DMS153 treated with DMSO at 0.1 percent for 48 hours (cell line): ENCODE measurements at regions not wholly inside any gene's neighbourhood (a gene's known extent, or its start where the extent isn't known, plus 50 kb on each side); places are given as distances from the start of the nearest gene placed in this dataset.
A peak's percentile ranks its signal among the peaks of the same experiment; 100 is the strongest.
"Not testable (repeated sequence)": the region's sequence is repeated elsewhere in the genome, so short reads cannot be mapped to it uniquely, and the experiment has no call there.

Source experiments
- DNase-seq: peaks from one replicate; lab custom pipeline; 2025; ENCODE audit not compliant: unreplicated experiment; lab: John Stamatoyannopoulos, UW

- DNase-seq = no peak
Observed at GRCh38 chr13:54999399-54999907, 1970.8 kb downstream of the OLFM4 start.

- no peak for DNase-seq
Observed at GRCh38 chr13:55000043-55000442, 1971.4 kb downstream of the OLFM4 start.

- no peak for DNase-seq
Observed at GRCh38 chr13:55000844-55001243, 1972.2 kb downstream of the OLFM4 start.

DNA sequence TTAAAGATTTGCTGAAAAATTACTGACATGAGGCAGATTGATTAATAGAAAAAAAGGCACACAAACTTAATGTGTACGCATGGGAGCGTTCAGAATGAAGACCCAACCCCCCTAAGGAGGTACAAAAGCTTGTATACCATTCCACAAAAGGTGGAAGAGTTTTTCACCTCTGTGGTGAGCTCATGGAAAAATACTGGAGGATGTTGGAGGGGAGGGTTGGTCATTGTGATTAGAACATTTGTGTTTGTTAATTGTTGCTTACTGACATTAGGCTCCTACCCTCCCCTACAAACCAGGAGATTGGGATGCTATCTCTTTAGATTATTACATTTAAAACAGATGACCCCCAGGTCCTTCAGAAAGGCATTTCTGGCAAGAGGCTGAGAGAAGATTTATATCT lies 1973.3 kb downstream of the OLFM4 start:
- DNase-seq = no peak

- DNase-seq = no peak
Observed at GRCh38 chr13:55007681-55008080, 1979.1 kb downstream of the OLFM4 start.

DNA sequence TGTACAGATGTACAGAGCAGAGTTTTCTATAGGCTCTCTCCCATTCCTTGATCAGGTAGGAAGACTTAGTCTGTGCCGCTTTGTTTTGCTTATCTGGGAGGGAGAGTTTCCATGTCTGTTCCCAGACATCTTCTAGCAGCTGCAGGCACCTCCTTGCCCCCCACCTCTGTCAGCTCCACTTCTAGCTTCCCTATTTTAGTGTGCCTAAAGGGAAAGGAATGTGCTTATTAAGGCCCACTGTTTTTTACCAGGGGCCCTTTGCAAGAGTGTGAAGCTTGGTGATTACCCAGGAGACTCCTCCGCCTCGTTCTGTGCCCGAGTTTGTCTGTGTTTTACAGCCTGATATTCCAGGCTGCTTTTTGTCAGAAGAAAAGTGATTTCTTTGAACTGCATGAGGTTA lies 1984.4 kb downstream of the OLFM4 start:
- DNase-seq = no peak

DNA sequence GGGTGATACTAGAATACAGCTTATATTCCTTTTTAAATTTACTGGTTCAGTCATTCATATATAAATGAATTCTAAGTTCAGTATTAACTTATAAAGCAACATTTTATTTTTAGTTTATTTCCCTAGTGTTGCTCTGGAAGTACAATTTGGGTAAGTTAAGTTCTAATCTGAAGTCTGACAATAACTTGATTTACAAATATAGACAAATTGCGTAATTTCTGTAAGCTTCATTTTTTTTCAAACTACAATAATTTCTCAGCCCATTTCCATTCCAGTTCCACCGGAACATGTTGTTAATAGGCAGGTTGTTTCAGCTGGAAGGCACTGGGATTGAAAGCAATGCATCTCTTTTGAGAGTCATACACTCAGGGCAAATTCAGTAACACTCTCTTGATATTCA lies 2000.7 kb downstream of the OLFM4 start:
- no peak for DNase-seq

DNA sequence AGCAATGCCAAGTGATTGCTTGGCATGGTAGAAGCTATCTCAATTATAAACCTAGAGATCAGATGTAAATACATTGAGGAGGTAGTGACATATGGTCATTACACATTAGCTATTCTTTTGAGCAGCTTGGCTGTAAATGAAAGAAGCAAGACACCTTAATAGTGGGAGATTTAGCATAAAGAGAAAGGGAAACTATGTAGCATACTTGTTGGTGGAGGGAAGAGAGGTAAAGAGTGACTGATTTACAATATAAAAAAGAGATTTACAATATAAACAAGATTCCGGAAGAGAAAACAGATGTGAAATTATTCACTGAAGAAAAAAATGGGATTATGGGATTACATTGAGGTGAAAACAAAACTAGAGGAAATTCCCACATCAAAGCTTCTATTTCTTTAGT lies 2009.6 kb downstream of the OLFM4 start:
- no peak for DNase-seq

- DNase-seq = not testable (repeated sequence)
Observed at GRCh38 chr13:55053891-55054550, 2025.4 kb downstream of the OLFM4 start.

DNA sequence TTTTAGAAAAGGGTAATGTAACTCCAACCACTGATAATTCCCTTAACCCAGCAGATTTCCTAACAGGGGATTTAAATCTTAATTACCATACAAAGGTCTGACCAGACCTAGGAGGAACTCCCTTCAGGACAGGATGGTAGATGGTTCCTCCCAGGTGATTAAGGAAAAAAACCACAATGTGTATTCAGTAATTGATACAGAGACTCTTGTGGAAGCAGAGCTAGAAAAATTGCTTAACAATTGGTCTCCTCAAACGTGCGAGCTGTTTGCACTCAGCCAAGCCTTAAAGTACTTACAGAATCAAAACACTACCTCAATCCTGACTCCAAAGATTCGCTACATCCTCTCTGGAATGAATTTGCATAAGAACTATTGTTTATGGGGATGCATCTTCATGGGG lies 2027.1 kb downstream of the OLFM4 start:
- DNase-seq = not testable (repeated sequence)

- DNase-seq = no peak
Observed at GRCh38 chr13:55062662-55063061, 2034.0 kb downstream of the OLFM4 start.

DNA sequence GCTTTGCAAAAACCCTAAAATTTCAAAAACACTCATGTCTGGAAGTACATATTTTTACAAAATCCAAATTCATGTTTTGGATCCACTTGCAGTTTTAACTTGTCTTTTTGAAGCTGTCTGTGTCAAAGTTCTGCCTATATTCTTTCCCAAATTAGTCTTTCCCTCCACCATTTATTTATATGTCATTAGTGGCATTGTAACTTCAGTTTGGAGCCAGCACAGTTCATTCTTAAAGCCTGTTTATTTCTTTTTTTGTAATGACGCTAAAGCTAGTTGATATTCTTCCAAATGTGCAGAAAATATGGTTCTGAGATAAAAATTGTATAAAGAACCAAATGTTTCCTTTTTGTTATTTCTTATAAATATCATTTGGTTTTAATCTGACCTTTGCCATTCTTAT lies 2039.3 kb downstream of the OLFM4 start:
- DNase-seq = no peak

DNA sequence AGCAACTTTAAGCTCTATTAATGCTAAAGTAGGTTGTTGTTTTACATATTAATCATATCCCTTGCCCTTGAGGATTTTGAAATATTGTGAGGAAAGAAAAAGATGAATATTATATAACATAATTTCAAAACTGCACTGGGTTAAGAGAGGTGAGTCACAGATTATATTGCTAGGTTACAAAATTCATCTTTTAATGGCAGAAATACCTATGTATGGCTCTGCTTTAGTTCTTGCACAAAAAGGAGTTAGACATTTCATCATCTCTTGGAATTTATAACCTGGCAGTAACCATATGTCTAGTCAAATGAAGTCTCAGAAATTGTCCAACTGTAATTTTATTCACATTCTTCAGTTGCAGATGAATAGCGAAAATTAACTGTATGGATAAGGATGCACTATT lies 2041.1 kb downstream of the OLFM4 start:
- no peak for DNase-seq

DNA sequence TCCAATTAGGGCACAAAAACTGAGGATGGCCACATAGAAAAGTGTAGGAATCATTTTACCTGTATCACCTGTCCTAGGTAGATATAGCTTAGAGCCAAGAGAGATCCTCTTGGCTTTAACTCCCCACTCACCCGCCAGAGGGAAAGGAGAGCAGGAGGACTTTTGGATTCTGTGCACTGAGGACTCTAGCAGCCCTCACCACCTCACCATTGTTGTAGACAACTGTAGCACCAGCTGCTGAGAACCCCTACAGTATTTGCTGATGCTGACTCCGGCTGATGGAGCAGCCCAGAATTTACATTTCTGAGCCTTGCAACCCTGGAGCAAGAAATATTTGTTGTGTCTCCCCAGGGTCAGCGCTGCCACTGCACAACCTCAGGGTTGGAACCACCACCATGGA lies 2044.4 kb downstream of the OLFM4 start:
- no peak for DNase-seq

- no peak for DNase-seq
Observed at GRCh38 chr13:55084630-55085029, 2056.0 kb downstream of the OLFM4 start.

- no peak for DNase-seq
Observed at GRCh38 chr13:55087085-55087484, 2053.6 kb upstream of the PRR20A start.

GRCh38 chr13:55090612-55091011 lies 2050.1 kb upstream of the PRR20A start:
- no peak for DNase-seq

DNA sequence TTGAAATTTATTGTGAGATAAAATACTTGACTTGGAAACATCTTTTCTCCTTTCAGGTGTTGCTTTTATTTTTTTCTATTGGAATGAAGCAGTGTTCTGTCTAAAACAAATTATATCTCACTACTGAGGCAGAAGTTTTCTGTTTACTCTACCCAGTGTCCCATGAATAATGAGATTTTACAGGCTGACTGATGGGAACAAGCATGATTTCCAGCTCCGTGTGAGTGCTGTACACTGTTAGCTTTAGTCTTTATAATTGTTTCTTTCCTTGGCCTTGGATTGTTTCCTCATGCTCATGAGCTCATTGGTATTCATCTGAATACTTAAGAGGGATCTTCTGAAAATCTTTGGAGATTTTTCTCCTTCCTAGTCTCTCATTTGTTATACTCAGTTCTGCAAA lies 2049.5 kb upstream of the PRR20A start:
- no peak for DNase-seq

GRCh38 chr13:55106509-55106908 lies 2034.2 kb upstream of the PRR20A start:
- no peak for DNase-seq

- no peak for DNase-seq
Observed at GRCh38 chr13:55120631-55121030, 2020.1 kb upstream of the PRR20A start.

DNA sequence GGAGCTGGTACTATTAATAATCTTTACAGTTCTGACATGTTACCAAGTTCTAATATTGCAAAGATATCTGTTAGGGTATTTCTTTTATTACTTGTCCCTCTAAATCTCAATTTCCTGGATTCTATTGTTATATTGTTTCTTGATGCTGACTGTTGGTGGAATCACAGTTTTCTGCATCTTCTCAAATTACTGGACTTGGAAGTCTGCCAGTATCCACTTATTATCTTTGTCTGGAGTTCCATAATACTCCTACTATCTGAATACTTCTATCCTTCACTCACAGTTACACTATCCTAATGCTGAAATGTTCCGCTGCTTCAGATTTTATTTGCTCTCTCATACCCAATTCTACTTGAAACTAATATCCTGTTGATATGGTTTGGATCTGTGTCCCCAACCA lies 1985.7 kb upstream of the PRR20A start:
- peak; percentile 12 for DNase-seq

DNA sequence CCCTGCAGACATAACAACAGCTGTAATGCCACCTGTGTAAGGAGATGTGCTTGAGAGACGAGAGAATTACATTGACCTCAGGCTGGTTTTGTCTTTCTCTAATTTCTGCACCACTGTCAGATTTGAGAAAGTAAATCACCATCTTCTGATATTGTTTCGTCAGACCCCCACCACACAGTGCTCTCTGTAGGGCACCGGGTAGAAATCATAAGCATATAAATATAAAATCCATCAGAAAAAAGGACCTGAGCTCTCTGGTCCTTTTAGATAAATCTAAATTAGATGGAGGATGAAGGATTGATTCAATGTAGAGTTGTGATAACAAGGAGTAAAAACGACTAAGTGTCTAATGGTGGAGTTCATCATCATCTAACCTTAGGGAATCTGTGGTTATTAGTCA lies 1981.0 kb upstream of the PRR20A start:
- DNase-seq = no peak

DNA sequence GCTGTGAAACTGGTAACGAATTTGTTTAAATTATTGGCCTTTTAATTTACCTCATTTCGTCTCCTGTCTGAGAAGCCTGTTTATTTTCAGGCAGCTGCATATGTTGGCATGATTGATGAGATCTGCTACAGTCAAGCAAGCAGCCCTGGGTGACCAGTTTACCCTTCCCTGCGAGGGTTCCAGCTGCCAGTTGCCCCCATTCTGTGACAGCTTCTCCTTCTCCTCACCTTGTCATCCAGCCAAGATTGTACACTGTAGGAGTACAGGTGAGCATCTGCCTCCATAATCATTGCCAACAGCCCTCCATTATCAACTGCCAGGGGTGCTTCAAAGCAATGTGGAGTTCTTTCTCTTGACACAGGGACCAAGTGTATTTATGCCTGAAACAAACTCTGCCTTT lies 1979.9 kb upstream of the PRR20A start:
- DNase-seq = no peak
